HG02642 (cell line): ENCODE measurements at regions not wholly inside any gene's neighbourhood (a gene's known extent, or its start where the extent isn't known, plus 50 kb on each side); places are given as distances from the start of the nearest gene placed in this dataset.
"Not testable (repeated sequence)": the region's sequence is repeated elsewhere in the genome, so short reads cannot be mapped to it uniquely, and the experiment has no call there.

Experiments
- ATAC-seq: cut with Tn5 transposase; IDR thresholded peaks from one replicate; pipeline ENCODE4 v1.9.1; 2021; ENCODE audit warnings: mild to moderate bottlenecking; ENCODE audit not compliant: unreplicated experiment, poor library complexity

GRCh38 chr7:37545619-37546534 is 97.2 kb upstream of the ELMO1 start:
- ATAC-seq, result no peak

- no peak for ATAC-seq
Measured at GRCh38 chr7:37546677-37547076, 98.0 kb upstream of the ELMO1 start.

GRCh38 chr7:37549076-37549931 is 100.6 kb upstream of the ELMO1 start:
- no peak for ATAC-seq

GRCh38 chr7:37550426-37550825 is 101.8 kb upstream of the ELMO1 start:
- no peak for ATAC-seq

GRCh38 chr7:37550872-37551271 is 102.2 kb upstream of the ELMO1 start:
- no peak for ATAC-seq

- no peak for ATAC-seq
Measured at GRCh38 chr7:37552030-37552429, 103.4 kb upstream of the ELMO1 start.

GRCh38 chr7:37552439-37552838 is 103.8 kb upstream of the ELMO1 start:
- not testable (repeated sequence) for ATAC-seq

- ATAC-seq, result no peak
Measured at GRCh38 chr7:37555528-37555927, 106.9 kb upstream of the ELMO1 start.

- ATAC-seq, result no peak
Measured at GRCh38 chr7:37557571-37558209, 109.0 kb upstream of the ELMO1 start.

- no peak for ATAC-seq
Measured at GRCh38 chr7:37558320-37559096, 109.8 kb upstream of the ELMO1 start.

GRCh38 chr7:37570145-37570544 is 113.4 kb upstream of the GPR141 start:
- ATAC-seq, result no peak

- ATAC-seq, result no peak
Measured at GRCh38 chr7:37571806-37572205, 111.8 kb upstream of the GPR141 start.

GRCh38 chr7:37577412-37577811 is 106.2 kb upstream of the GPR141 start:
- ATAC-seq, result no peak

GRCh38 chr7:37577901-37578300 is 105.7 kb upstream of the GPR141 start:
- no peak for ATAC-seq

- ATAC-seq, result no peak
Measured at GRCh38 chr7:37578350-37578749, 105.2 kb upstream of the GPR141 start.

- no peak for ATAC-seq
Measured at GRCh38 chr7:37580376-37580775, 103.2 kb upstream of the GPR141 start.

GRCh38 chr7:37584651-37585463 is 98.7 kb upstream of the GPR141 start:
- not testable (repeated sequence) for ATAC-seq

- ATAC-seq, result no peak
Measured at GRCh38 chr7:37590824-37591223, 92.7 kb upstream of the GPR141 start.

- ATAC-seq, result no peak
Measured at GRCh38 chr7:37592366-37592765, 91.2 kb upstream of the GPR141 start.
